Spleen (tissue), 11 donors: ENCODE measurements at regions not wholly inside any gene's neighbourhood (a gene's known extent, or its start where the extent isn't known, plus 50 kb on each side); places are given as distances from the start of the nearest gene placed in this dataset.

Source experiments
- DNase-seq: peaks from one replicate; pipeline ENCODE4 v3.0.0-alpha.2; 2020
- H3K27ac ChIP-seq, 8 donors: fragments of 200-600 bp; sonication (generic) in 7 of 8; 1 replicate in 4 of 8; 2 replicates in 4 of 8; pipeline versions ENCODE4 v1.5.0 to v1.8.0; 2016 to 2021; ENCODE audit warnings: inconsistent platforms in 4 of 8, mild to moderate bottlenecking in 4 of 8, moderate library complexity in 1 of 8
- H3K27me3 ChIP-seq, 7 donors: fragments of 200-600 bp; sonication (generic) in 6 of 7; replicated peaks in 1 of 7; 1 replicate in 4 of 7; 2 replicates in 3 of 7; pipeline versions ENCODE4 v1.5.0 to v1.8.0; 2016 to 2021; ENCODE audit warnings: inconsistent platforms in 3 of 7, mild to moderate bottlenecking in 1 of 7
- H3K36me3 ChIP-seq, 6 donors: fragments of 200-600 bp; sonication (generic) in 5 of 6; 1 replicate in 4 of 6; 2 replicates in 2 of 6; pipeline versions ENCODE4 v1.5.0 to v1.8.0; 2016 to 2021; ENCODE audit warnings: inconsistent platforms in 2 of 6
- H3K4me1 ChIP-seq, 6 donors: fragments of 200-600 bp; sonication (generic) in 5 of 6; 1 replicate in 3 of 6; 2 replicates in 3 of 6; pipeline versions ENCODE4 v1.5.0 to v1.8.0; 2016 to 2021; ENCODE audit warnings: inconsistent platforms in 3 of 6
- H3K4me3 ChIP-seq, 8 donors: fragments of 200-600 bp; sonication (generic) in 7 of 8; 1 replicate in 4 of 8; 2 replicates in 4 of 8; pipeline versions ENCODE4 v1.5.0 to v1.8.0; 2016 to 2021; ENCODE audit warnings: inconsistent platforms in 4 of 8, mild to moderate bottlenecking in 4 of 8, moderate library complexity in 2 of 8
- H3K9me3 ChIP-seq, 8 donors: fragments of 200-600 bp; sonication (generic) in 7 of 8; 1 replicate in 4 of 8; 2 replicates in 4 of 8; pipeline versions ENCODE4 v1.5.0 to v1.8.0; 2016 to 2021; ENCODE audit warnings: inconsistent platforms in 4 of 8
- CTCF ChIP-seq, 11 experiments: fragments of 200-600 bp in 7 of 11; fragments of 450-650 bp in 4 of 11; sonication (generic) in 4 of 11; IDR thresholded peaks in 8 of 11; conservative IDR thresholded peaks in 3 of 11; 1 replicate in 7 of 11; 2 replicates in 4 of 11; pipeline versions ENCODE4 v1.4.0 to v1.8.0; 2016 to 2021; ENCODE audit warnings: antibody characterized with exemption in 11 of 11, inconsistent platforms in 4 of 11, mild to moderate bottlenecking in 1 of 11
- POLR2A ChIP-seq, 3 donors: fragments of 450-650 bp; IDR thresholded peaks; one replicate each; pipeline ENCODE4 v1.5.1; 2017; ENCODE audit warnings: antibody characterized with exemption in 3 of 3, mild to moderate bottlenecking in 1 of 3
- POLR2AphosphoS5 ChIP-seq, 3 donors: sonication (generic); formaldehyde crosslinking; IDR thresholded peaks; one replicate each; pipeline ENCODE4 v1.5.1; 2017; ENCODE audit warnings: antibody characterized with exemption in 3 of 3
- WGBS, 5 donors: extraction: QIAGEN DNeasy Blood & Tissue Kit in 3 of 5; methylation state at CpG; one replicate each; pipeline versions ENCODE4 v1.1.5 to v1.1.7; 2013 to 2018; 5-methylcytosine and 5-hydroxymethylcytosine counted together
- intact Hi-C: fragments of 100-400 bp; cut with DNase I; formaldehyde crosslinking; loops from one replicate; pipeline ENCODE4 v1.15.0; 2023; ENCODE audit warnings: low total_unique reads
- donor health status: healthy with polysubstance abuse.
- donor health status: DM: no; HTN: no; CAD: no; lungs with moderate emphysema.
- donor health status: DM: no; HTN: no; CAD: no.
- donor health status: Bipolar disorder and iron deficiency.
- donor health status: healthy.
- donor health status: DM: no; HTN: no; CAD: no.
- donor health status: DM: yes; HTN: yes; CAD: no.

- intact Hi-C loops: no loop called here
- 63 to 82% (median 71%) methylated on average over 4 of the region's 4 CpGs for WGBS, 5 donors
- no peaks in the 10 kb centered on the region for H3K4me1 ChIP-seq
- peaks cover 0 to 10% (median 0%) of the 10 kb centered on the region in 7 donors for H3K27me3 ChIP-seq
- no peak for TF ChIP-seq CTCF (IDR thresholded peaks at IDR 0.05 in 8 of 11, conservative IDR thresholded peaks at IDR 0.05 in 3 of 11)
- TF ChIP-seq POLR2AphosphoS5 (IDR thresholded peaks at IDR 0.05): no peak
- TF ChIP-seq POLR2A (IDR thresholded peaks at IDR 0.05): no peak
- no peak for DNase-seq
- no peaks in the 10 kb centered on the region for H3K36me3 ChIP-seq
- H3K4me3 ChIP-seq: no peak overlapping the region
- no peaks in the 10 kb centered on the region for H3K9me3 ChIP-seq
- no peak overlapping the region for H3K27ac ChIP-seq
Observed at GRCh38 chr2:67881816-67882215, 181.0 kb downstream of the C1D start.

- Histone ChIP-seq H3K4me1 (no peaks in the 10 kb centered on the region), H3K9me3 (no peaks in the 10 kb centered on the region), H3K36me3 (no peaks in the 10 kb centered on the region), H3K27ac (no peak overlapping the region), H3K27me3 (no peaks in the 10 kb centered on the region), H3K4me3 (no peak overlapping the region)
- 64 to 84% (median 72%) methylated on average over 3 of the region's 3 CpGs for whole genome bisulfite sequencing, 5 donors
- no peak for TF ChIP-seq POLR2A (IDR thresholded peaks at IDR 0.05)
- intact Hi-C loops: no loop called here
- no peak for DNase-seq
Observed at GRCh38 chr2:67883316-67884087, 179.3 kb downstream of the C1D start.

GRCh38 chr2:67888351-67889005 lies 174.3 kb downstream of the C1D start:
- Histone ChIP-seq H3K27me3 (no peaks in the 10 kb centered on the region), H3K27ac (no peak overlapping the region), H3K4me3 (no peak overlapping the region), H3K4me1 (no peaks in the 10 kb centered on the region), H3K36me3 (no peaks in the 10 kb centered on the region), H3K9me3 (no peaks in the 10 kb centered on the region)
- intact Hi-C loops: no loop called here
- DNase-seq: no peak
- TF ChIP-seq POLR2AphosphoS5 (IDR thresholded peaks at IDR 0.05): no peak
- TF ChIP-seq POLR2A (IDR thresholded peaks at IDR 0.05): no peak
- TF ChIP-seq CTCF (IDR thresholded peaks at IDR 0.05 in 8 of 11, conservative IDR thresholded peaks at IDR 0.05 in 3 of 11): no peak

GRCh38 chr2:67889056-67889455 lies 173.7 kb downstream of the C1D start:
- H3K36me3 ChIP-seq: no peaks in the 10 kb centered on the region
- no peaks in the 10 kb centered on the region for H3K9me3 ChIP-seq
- DNase-seq: no peak
- intact Hi-C loops: no loop called here
- H3K4me1 ChIP-seq: no peaks in the 10 kb centered on the region
- H3K27me3 ChIP-seq: no peaks in the 10 kb centered on the region
- H3K4me3 ChIP-seq: no peak overlapping the region
- WGBS, 5 donors: 74 to 90% (median 80%) methylated on average over 2 of the region's 2 CpGs
- TF ChIP-seq POLR2AphosphoS5 (IDR thresholded peaks at IDR 0.05) (no peak), POLR2A (IDR thresholded peaks at IDR 0.05) (no peak), CTCF (IDR thresholded peaks at IDR 0.05 in 8 of 11, conservative IDR thresholded peaks at IDR 0.05 in 3 of 11) (no peak)
- no peak overlapping the region for H3K27ac ChIP-seq
